GM12873 (cell line): ENCODE measurements at regions not wholly inside any gene's neighbourhood (a gene's known extent, or its start where the extent isn't known, plus 50 kb on each side); places are given as distances from the start of the nearest gene placed in this dataset.

Source experiments
- TF ChIP-seq, protein P1 (sequence below): IDR thresholded peaks from 2 replicates; pipeline ENCODE4 v1.5.1; 2012; ENCODE audit warnings: low read depth, mild to moderate bottlenecking, moderate library complexity, low read length, control low read depth; ENCODE audit not compliant: insufficient read depth; ENCODE audit errors: missing control alignments

- TF ChIP-seq, protein P1, sequence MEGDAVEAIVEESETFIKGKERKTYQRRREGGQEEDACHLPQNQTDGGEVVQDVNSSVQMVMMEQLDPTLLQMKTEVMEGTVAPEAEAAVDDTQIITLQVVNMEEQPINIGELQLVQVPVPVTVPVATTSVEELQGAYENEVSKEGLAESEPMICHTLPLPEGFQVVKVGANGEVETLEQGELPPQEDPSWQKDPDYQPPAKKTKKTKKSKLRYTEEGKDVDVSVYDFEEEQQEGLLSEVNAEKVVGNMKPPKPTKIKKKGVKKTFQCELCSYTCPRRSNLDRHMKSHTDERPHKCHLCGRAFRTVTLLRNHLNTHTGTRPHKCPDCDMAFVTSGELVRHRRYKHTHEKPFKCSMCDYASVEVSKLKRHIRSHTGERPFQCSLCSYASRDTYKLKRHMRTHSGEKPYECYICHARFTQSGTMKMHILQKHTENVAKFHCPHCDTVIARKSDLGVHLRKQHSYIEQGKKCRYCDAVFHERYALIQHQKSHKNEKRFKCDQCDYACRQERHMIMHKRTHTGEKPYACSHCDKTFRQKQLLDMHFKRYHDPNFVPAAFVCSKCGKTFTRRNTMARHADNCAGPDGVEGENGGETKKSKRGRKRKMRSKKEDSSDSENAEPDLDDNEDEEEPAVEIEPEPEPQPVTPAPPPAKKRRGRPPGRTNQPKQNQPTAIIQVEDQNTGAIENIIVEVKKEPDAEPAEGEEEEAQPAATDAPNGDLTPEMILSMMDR, result no peak
Observed at GRCh38 chr11:21774212-21774611, 418.7 kb upstream of the ANO5 start.

DNA sequence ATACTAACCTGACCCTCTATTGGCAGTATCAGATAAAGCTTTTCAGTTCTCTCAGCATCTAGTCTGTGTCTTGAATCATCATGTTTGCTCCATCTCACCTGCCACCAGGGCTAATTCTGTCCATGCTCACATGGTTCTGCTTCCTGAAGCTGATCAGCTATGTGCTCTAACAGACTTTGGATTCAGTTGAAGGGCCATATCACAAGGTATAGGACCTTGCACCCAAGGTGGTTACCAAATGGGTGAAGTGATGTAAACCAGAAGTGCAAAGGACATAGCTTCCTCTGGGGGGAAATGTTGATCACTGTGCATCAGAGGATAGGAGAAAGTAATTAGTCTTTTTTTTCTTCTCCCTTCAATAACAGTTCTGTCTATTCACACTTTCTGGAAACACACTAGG, 417.0 kb upstream of the ANO5 start:
- TF ChIP-seq, protein P1, result no peak

DNA sequence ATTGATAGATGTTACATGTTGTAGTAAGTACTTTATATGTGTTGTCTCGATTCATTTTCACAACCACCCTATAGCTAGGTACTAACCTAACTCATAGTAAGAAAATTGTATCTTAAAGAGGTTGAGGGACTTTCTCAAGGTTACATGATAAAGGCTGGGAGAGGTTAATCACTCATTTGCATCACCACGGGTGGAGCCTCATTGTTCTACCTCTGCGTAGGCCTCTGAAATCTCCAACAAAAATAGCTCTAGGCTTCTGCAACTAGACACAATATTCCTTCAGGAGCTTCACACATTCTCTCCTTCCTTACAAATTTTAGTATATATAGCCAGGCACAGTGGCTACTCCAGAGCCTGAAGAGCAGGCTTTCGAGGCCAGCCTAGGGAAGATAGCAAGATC, 408.9 kb upstream of the ANO5 start:
- TF ChIP-seq, protein P1, result no peak

- TF ChIP-seq, protein P1, result no peak
Observed at GRCh38 chr11:21785351-21785750, 407.5 kb upstream of the ANO5 start.

- TF ChIP-seq, protein P1, result no peak
Observed at GRCh38 chr11:21794306-21794705, 398.6 kb upstream of the ANO5 start.

DNA sequence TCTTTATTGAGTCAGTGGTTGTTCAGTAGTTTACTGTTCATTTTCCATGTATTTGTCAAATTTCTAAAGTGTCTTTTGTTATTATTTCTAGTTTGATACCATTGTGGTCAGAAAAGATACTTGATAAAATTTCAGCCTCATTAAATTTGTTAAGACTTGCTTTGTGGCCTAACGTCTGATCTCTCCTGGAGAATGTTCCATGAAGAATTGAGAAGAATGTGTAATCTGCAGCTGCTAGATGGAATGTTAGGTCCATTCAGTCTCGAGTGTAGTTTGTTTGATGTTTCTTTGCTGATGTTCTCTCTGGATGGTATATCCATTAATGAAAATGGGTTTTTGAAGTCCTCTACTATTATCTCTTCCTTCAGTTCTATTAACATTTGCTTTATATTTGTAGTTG, 394.7 kb upstream of the ANO5 start:
- TF ChIP-seq, protein P1, result no peak

- TF ChIP-seq, protein P1, result no peak
Observed at GRCh38 chr11:21806508-21806907, 386.4 kb upstream of the ANO5 start.
